NCI-H748 treated with DMSO at 0.1 percent for 48 hours (cell line): ENCODE measurements at regions not wholly inside any gene's neighbourhood (a gene's known extent, or its start where the extent isn't known, plus 50 kb on each side); places are given as distances from the start of the nearest gene placed in this dataset.
A peak's percentile ranks its signal among the peaks of the same experiment; 100 is the strongest.
"Not testable (repeated sequence)": the region's sequence is repeated elsewhere in the genome, so short reads cannot be mapped to it uniquely, and the experiment has no call there.

Source experiments
- DNase-seq: peaks from one replicate; lab custom pipeline; 2025; lab: John Stamatoyannopoulos, UW

GRCh38 chr11:98029832-98030231 lies 990.9 kb upstream of the CNTN5 start:
- DNase-seq: no peak

- DNase-seq: no peak
Observed at GRCh38 chr11:98036810-98037209, 983.9 kb upstream of the CNTN5 start.

- DNase-seq: no peak
Observed at GRCh38 chr11:98040061-98040808, 980.5 kb upstream of the CNTN5 start.

- no peak for DNase-seq
Observed at GRCh38 chr11:98047647-98048046, 973.1 kb upstream of the CNTN5 start.

GRCh38 chr11:98053851-98054250 lies 966.9 kb upstream of the CNTN5 start:
- DNase-seq: no peak

GRCh38 chr11:98056945-98057344 lies 963.8 kb upstream of the CNTN5 start:
- DNase-seq: no peak

GRCh38 chr11:98059488-98059887 lies 961.3 kb upstream of the CNTN5 start:
- no peak for DNase-seq

- DNase-seq: no peak
Observed at GRCh38 chr11:98060759-98061158, 960.0 kb upstream of the CNTN5 start.

- DNase-seq: no peak
Observed at GRCh38 chr11:98061858-98062257, 958.9 kb upstream of the CNTN5 start.

- no peak for DNase-seq
Observed at GRCh38 chr11:98062714-98063113, 958.0 kb upstream of the CNTN5 start.

GRCh38 chr11:98068251-98068650 lies 952.5 kb upstream of the CNTN5 start:
- no peak for DNase-seq

- DNase-seq: not testable (repeated sequence)
Observed at GRCh38 chr11:98069147-98069546, 951.6 kb upstream of the CNTN5 start.

- no peak for DNase-seq
Observed at GRCh38 chr11:98069861-98070260, 950.9 kb upstream of the CNTN5 start.

- no peak for DNase-seq
Observed at GRCh38 chr11:98090861-98091505, 929.8 kb upstream of the CNTN5 start.

GRCh38 chr11:98099371-98099770 lies 921.4 kb upstream of the CNTN5 start:
- no peak for DNase-seq

GRCh38 chr11:98100689-98101088 lies 920.1 kb upstream of the CNTN5 start:
- DNase-seq: no peak

- DNase-seq: no peak
Observed at GRCh38 chr11:98101329-98101728, 919.4 kb upstream of the CNTN5 start.

- DNase-seq: no peak
Observed at GRCh38 chr11:98104249-98104648, 916.5 kb upstream of the CNTN5 start.

- DNase-seq: peak; percentile 40
Observed at GRCh38 chr11:98107736-98108135, 913.0 kb upstream of the CNTN5 start.

GRCh38 chr11:98110030-98110429 lies 910.7 kb upstream of the CNTN5 start:
- no peak for DNase-seq

GRCh38 chr11:98115873-98116272 lies 904.9 kb upstream of the CNTN5 start:
- no peak for DNase-seq

GRCh38 chr11:98130117-98130625 lies 890.6 kb upstream of the CNTN5 start:
- no peak for DNase-seq

GRCh38 chr11:98136357-98136756 lies 884.4 kb upstream of the CNTN5 start:
- DNase-seq: no peak

- no peak for DNase-seq
Observed at GRCh38 chr11:98137437-98137836, 883.3 kb upstream of the CNTN5 start.
